ENCODE measurements at regions not wholly inside any gene's neighbourhood (a gene's known extent, or its start where the extent isn't known, plus 50 kb on each side); places are given as distances from the start of the nearest gene placed in this dataset.

GRCh38 chr2:216312441-216312840, 59.8 kb downstream of the MARCHF4 start:
- no peak for TF ChIP-seq CTCF (conservative IDR thresholded peaks at IDR 0.05)
- no peak for TF ChIP-seq ZFX (IDR thresholded peaks at IDR 0.05)
